Natural killer cell (primary cell): ENCODE measurements at regions not wholly inside any gene's neighbourhood (a gene's known extent, or its start where the extent isn't known, plus 50 kb on each side); places are given as distances from the start of the nearest gene placed in this dataset.
"Not testable (repeated sequence)": the region's sequence is repeated elsewhere in the genome, so short reads cannot be mapped to it uniquely, and the experiment has no call there.

Experiments
- ATAC-seq, 3 donors: fragments of 150-1000 bp in 2 of 3; fragments of 200-7000 bp in 1 of 3; cut with Tn5 transposase; 1 replicate in 1 of 3; 2 replicates in 2 of 3; pipeline ENCODE4 v1.10.0; 2021; ENCODE audit warnings: mild to moderate bottlenecking in 2 of 3, moderate library complexity in 2 of 3
- DNase-seq, 2 donors: peaks; one replicate each; pipeline versions ENCODE4 v3.0.0 to v3.0.0-alpha.2; 2013 to 2021; ENCODE audit warnings: mixed read lengths in 1 of 2
- H3K27ac ChIP-seq: one replicate; pipeline ENCODE4 v1.5.1; 2013; ENCODE audit warnings: mild to moderate bottlenecking, low read length
- H3K27me3 ChIP-seq: one replicate; pipeline ENCODE4 v1.6.1; 2013; ENCODE audit warnings: low read length; ENCODE audit not compliant: control insufficient read depth, insufficient read depth
- H3K36me3 ChIP-seq: one replicate; pipeline ENCODE4 v1.6.1; 2013; ENCODE audit warnings: low read length; ENCODE audit not compliant: control insufficient read depth, insufficient read depth
- H3K4me1 ChIP-seq: one replicate; pipeline ENCODE4 v1.6.1; 2013; ENCODE audit warnings: low read length; ENCODE audit not compliant: control insufficient read depth, insufficient read depth
- H3K4me3 ChIP-seq: one replicate; pipeline ENCODE4 v1.5.1; 2013; ENCODE audit warnings: low read length
- H3K9me3 ChIP-seq: one replicate; pipeline ENCODE4 v1.6.1; 2013; ENCODE audit warnings: low read length; ENCODE audit not compliant: control insufficient read depth, insufficient read depth
- H3K27ac Mint-ChIP-seq, 2 donors: one replicate each; pipeline ENCODE4 v1.8.0; 2022; ENCODE audit warnings: mild to moderate bottlenecking in 2 of 2, mixed read lengths in 2 of 2, moderate library complexity in 1 of 2
- H3K27me3 Mint-ChIP-seq, 2 donors: one replicate each; pipeline ENCODE4 v1.8.0; 2022; ENCODE audit warnings: low read depth in 2 of 2, mixed read lengths in 2 of 2
- H3K36me3 Mint-ChIP-seq: one replicate; pipeline ENCODE4 v1.8.0; 2022; ENCODE audit warnings: mixed read lengths
- H3K4me1 Mint-ChIP-seq, 2 donors: one replicate each; pipeline ENCODE4 v1.8.0; 2022; ENCODE audit warnings: mixed read lengths in 2 of 2
- H3K4me3 Mint-ChIP-seq: one replicate; pipeline ENCODE4 v1.8.0; 2022; ENCODE audit warnings: mild to moderate bottlenecking, moderate library complexity, mixed read lengths
- H3K9me3 Mint-ChIP-seq, 2 donors: one replicate each; pipeline ENCODE4 v1.8.0; 2022; ENCODE audit warnings: mixed read lengths in 2 of 2
- WGBS: methylation state at CpG from one replicate; pipeline ENCODE4 v1.1.7; 2013; ENCODE audit warnings: missing lambda C conversion rate; ENCODE audit not compliant: insufficient coverage; 5-methylcytosine and 5-hydroxymethylcytosine counted together
- intact Hi-C: fragments of 100-400 bp; cut with micrococcal nuclease; formaldehyde crosslinking; loops from one replicate; pipeline ENCODE4 v1.14.2; 2022
- TF ChIP-seq, protein P1 (sequence below): fragments of 200-600 bp; IDR thresholded peaks from one replicate; pipeline ENCODE4 v1.8.0; 2022; ENCODE audit warnings: antibody characterized with exemption

DNA sequence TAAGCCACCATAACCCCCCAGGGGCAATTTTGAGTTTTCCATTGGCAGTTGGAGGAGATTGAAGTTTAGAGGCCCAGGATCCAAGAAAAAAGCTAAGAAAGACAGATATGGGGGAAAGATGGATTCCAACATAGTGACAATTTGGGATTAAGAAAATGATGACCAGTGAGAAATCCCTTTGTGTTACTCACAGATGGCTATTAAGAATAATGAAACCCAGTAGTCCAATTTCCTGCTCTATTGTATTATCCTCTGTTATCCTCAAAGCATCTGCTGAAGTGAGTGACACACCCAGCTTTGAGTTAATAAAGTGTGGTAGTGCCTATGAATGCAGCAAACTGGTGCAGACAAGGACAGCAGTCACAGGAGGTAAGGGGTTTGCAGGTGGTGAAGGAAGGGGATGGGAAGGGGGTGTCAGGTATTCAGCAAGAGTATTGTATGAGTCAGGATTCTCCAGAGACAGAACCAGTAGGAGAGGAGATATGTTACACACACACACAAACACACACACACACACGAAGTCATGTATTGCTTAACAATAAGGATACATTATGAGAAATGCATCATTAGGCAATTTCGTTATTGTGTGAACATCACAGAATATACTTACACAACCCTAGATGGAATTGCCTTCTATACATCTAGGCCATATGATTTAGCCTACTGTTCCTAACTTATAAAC lies 112.4 kb upstream of the VANGL1 start:
- Histone ChIP-seq H3K27ac (no peak overlapping the region), H3K36me3 (no peaks in the 10 kb centered on the region), H3K9me3 (no peaks in the 10 kb centered on the region), H3K27me3 (no peaks in the 10 kb centered on the region), H3K4me1 (no peaks in the 10 kb centered on the region), H3K4me3 (no peak overlapping the region)
- Mint-ChIP-seq H3K4me3 (no peak overlapping the region), H3K27me3 (peaks cover 6 to 29% of the 10 kb centered on the region in 2 donors), H3K9me3 (no peaks in the 10 kb centered on the region), H3K36me3 (no peaks in the 10 kb centered on the region), H3K27ac (no peak overlapping the region), H3K4me1 (peaks cover 0 to 6% of the 10 kb centered on the region in 2 donors)
- TF ChIP-seq, protein P1, sequence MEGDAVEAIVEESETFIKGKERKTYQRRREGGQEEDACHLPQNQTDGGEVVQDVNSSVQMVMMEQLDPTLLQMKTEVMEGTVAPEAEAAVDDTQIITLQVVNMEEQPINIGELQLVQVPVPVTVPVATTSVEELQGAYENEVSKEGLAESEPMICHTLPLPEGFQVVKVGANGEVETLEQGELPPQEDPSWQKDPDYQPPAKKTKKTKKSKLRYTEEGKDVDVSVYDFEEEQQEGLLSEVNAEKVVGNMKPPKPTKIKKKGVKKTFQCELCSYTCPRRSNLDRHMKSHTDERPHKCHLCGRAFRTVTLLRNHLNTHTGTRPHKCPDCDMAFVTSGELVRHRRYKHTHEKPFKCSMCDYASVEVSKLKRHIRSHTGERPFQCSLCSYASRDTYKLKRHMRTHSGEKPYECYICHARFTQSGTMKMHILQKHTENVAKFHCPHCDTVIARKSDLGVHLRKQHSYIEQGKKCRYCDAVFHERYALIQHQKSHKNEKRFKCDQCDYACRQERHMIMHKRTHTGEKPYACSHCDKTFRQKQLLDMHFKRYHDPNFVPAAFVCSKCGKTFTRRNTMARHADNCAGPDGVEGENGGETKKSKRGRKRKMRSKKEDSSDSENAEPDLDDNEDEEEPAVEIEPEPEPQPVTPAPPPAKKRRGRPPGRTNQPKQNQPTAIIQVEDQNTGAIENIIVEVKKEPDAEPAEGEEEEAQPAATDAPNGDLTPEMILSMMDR, result no peak
- no peak for DNase-seq
- intact Hi-C loops, result no loop called here
- WGBS, result 89% methylated on average over 1 of the region's 2 CpGs
- ATAC-seq, result no peak

DNA sequence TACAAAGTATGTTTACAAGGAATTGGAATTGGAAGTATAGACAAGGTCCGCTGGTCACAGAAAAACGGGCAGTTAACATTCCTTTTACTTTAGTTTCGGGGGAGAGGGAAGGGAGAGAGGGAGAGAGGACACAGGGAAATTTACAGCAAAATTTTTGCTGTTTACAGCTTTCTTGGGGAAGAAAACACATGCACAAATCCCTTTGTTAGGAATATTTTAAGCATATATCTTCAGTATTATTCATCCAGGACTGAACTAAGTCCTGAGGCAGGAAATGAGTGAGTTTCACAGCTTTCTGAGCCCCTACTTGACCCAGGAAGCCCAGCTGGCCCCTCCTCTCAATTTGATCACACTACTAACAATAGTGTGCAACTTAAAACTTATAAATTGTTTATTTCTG lies 113.4 kb upstream of the VANGL1 start:
- H3K27ac Mint-ChIP-seq, H3K4me3 Mint-ChIP-seq, H3K36me3 ChIP-seq, H3K9me3 ChIP-seq, H3K27me3 ChIP-seq, DNase-seq, ATAC-seq, H3K4me3 ChIP-seq, intact Hi-C loops, H3K4me1 ChIP-seq, H3K27ac ChIP-seq, H3K9me3 Mint-ChIP-seq, H3K4me1 Mint-ChIP-seq, H3K36me3 Mint-ChIP-seq: not testable (repeated sequence)
- 95% methylated on average over 3 of the region's 3 CpGs for WGBS
- H3K27me3 Mint-ChIP-seq, result peaks cover 6 to 26% of the 10 kb centered on the region in 2 donors

DNA sequence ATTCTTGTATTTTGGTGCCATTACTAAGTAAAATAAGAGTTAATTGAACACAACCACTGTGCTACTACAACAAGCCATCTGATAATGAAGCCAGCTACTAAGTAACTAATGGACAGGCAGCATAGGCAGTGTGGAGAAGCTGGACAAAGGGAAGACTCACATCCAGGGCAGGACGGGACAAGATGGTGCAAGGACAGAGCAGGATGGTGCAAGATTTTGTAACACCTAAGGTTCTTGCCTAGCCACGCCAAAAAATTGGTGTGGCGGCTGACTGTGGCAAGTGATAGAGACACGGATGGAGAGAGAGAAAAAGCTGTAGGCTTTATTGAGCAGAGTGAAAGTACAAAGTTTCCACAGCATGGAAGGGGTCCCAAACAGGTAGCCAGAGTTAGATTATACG lies 114.0 kb upstream of the VANGL1 start:
- Mint-ChIP-seq H3K4me1 (peaks cover 0 to 6% of the 10 kb centered on the region in 2 donors), H3K27me3 (peaks cover 6 to 20% of the 10 kb centered on the region in 2 donors), H3K9me3 (no peaks in the 10 kb centered on the region), H3K36me3 (no peaks in the 10 kb centered on the region), H3K4me3 (no peak overlapping the region), H3K27ac (no peak overlapping the region)
- Histone ChIP-seq H3K9me3 (no peaks in the 10 kb centered on the region), H3K4me3 (no peak overlapping the region), H3K27ac (no peak overlapping the region), H3K27me3 (no peaks in the 10 kb centered on the region), H3K4me1 (no peaks in the 10 kb centered on the region), H3K36me3 (no peaks in the 10 kb centered on the region)
- no peak for ATAC-seq
- TF ChIP-seq, protein P1, result no peak
- 90% methylated on average over 5 of the region's 5 CpGs for WGBS
- intact Hi-C loops, result no loop called here
- DNase-seq, result no peak

DNA sequence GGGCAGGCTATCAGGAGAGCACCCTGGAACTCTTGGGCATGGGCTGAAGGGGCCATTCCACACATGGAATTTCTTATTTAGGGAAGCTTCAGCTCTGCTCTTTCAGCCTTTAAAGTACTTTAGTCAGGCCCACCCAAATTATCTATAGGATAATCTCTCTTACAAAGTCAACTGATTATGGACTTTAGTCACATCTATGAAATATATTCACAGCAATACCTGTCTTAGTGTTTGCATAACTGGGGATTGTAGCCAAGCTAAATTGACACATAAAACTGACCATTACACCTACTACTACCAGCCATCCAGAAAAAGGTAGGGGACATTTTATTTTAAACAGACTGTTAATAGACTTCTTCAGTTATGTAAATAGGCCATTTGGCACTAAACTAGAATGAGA lies 114.9 kb upstream of the VANGL1 start:
- no peak overlapping the region for H3K27ac ChIP-seq
- TF ChIP-seq, protein P1, result no peak
- Mint-ChIP-seq H3K36me3 (no peaks in the 10 kb centered on the region), H3K27me3 (peaks cover 3 to 12% of the 10 kb centered on the region in 2 donors), H3K4me3 (no peak overlapping the region), H3K4me1 (peaks cover 0 to 2% of the 10 kb centered on the region in 2 donors), H3K9me3 (no peaks in the 10 kb centered on the region), H3K27ac (no peak overlapping the region)
- H3K9me3 ChIP-seq, result no peaks in the 10 kb centered on the region
- no peak overlapping the region for H3K4me3 ChIP-seq
- DNase-seq (no peak), ATAC-seq (no peak)
- no peaks in the 10 kb centered on the region for H3K4me1 ChIP-seq
- no peaks in the 10 kb centered on the region for H3K36me3 ChIP-seq
- no peaks in the 10 kb centered on the region for H3K27me3 ChIP-seq
- intact Hi-C loops, result no loop called here
